Panc1 (cell line): ENCODE measurements at regions not wholly inside any gene's neighbourhood (a gene's known extent, or its start where the extent isn't known, plus 50 kb on each side); places are given as distances from the start of the nearest gene placed in this dataset.

Experiments
- ATAC-seq: fragments of 200-7000 bp; cut with Tn5 transposase; 2 replicates; pipeline ENCODE4 v1.9.1; 2020; ENCODE audit warnings: mild to moderate bottlenecking, moderate library complexity
- BruUV-seq: library from RNA; stranded (reverse); fragments of 400-500 nt; replicated peaks from 2 replicates; lab custom pipeline; 2021; lab: Mats Ljungman, UMichigan
- CTCF ChIA-PET: fragments of 300-600 bp; sonication (Branson Sonifier 250); formaldehyde crosslinking; loops from one replicate; lab custom pipeline; 2022; ENCODE audit warnings: antibody characterized with exemption; lab: Charles Lee
- POLR2A ChIA-PET: fragments of 300-600 bp; sonication (Branson Sonifier 250); formaldehyde crosslinking; loops from one replicate; lab custom pipeline; 2022; ENCODE audit warnings: antibody characterized with exemption; lab: Charles Lee
- DNase-seq: peaks from one replicate; pipeline ENCODE4 v3.0.0-alpha.2; 2010; ENCODE audit warnings: low read depth, low spot score
- H3K27ac ChIP-seq: 2 replicates; pipeline ENCODE4 v1.5.1; 2011; ENCODE audit warnings: mild to moderate bottlenecking, low read length, inconsistent platforms
- H3K27me3 ChIP-seq: fragments of 200-500 bp; sonication (Bioruptor generic); 2 replicates; pipeline ENCODE4 v1.6.0; 2014; ENCODE audit warnings: low read length, inconsistent platforms; ENCODE audit not compliant: control insufficient read depth, insufficient read depth
- H3K36me3 ChIP-seq: fragments of 200-500 bp; sonication (Bioruptor generic); 2 replicates; pipeline ENCODE4 v1.5.1; 2014; ENCODE audit warnings: inconsistent platforms, mild to moderate bottlenecking, low read length, moderate library complexity; ENCODE audit not compliant: control insufficient read depth, insufficient read depth
- H3K4me1 ChIP-seq: 2 replicates; pipeline ENCODE4 v1.5.1; 2011; ENCODE audit warnings: inconsistent platforms, mild to moderate bottlenecking, low read length, moderate library complexity; ENCODE audit not compliant: control insufficient read depth, insufficient read depth
- H3K4me3 ChIP-seq, 2 experiments: 2 replicates each; pipeline ENCODE4 v1.5.1; 2011 to 2012; ENCODE audit warnings: low read depth in 2 of 2, low read length in 2 of 2, mild to moderate bottlenecking in 2 of 2, inconsistent platforms in 1 of 2, moderate library complexity in 1 of 2
- H3K9me3 ChIP-seq: fragments of 200-500 bp; sonication (Bioruptor generic); 2 replicates; pipeline ENCODE4 v1.5.1; 2014; ENCODE audit warnings: low read depth, mild to moderate bottlenecking, inconsistent platforms, low read length, moderate library complexity; ENCODE audit not compliant: control insufficient read depth, insufficient read depth
- POLR2AphosphoS5 ChIP-seq: IDR thresholded peaks from 2 replicates; pipeline ENCODE4 v1.6.1; 2012; ENCODE audit warnings: mild to moderate bottlenecking, low read depth, low read length, moderate library complexity
- SIN3A ChIP-seq: IDR thresholded peaks from 2 replicates; pipeline ENCODE4 v1.6.1; 2012; ENCODE audit warnings: low read depth, mild to moderate bottlenecking, low read length, moderate library complexity, borderline replicate concordance; ENCODE audit not compliant: insufficient read depth
- TCF7L2 ChIP-seq: IDR thresholded peaks from 2 replicates; pipeline ENCODE4 v1.6.1; 2011; ENCODE audit warnings: mild to moderate bottlenecking, low read depth, low read length, inconsistent platforms
- in situ Hi-C: cut with HindIII; loops from 2 replicates; pipeline ENCODE4 v1.10.0; 2016; ENCODE audit warnings: low sequenced_read_pairs, low pct_unique_long_range_greater_than_20kb
- intact Hi-C: fragments of 100-400 bp; cut with micrococcal nuclease; formaldehyde crosslinking; loops from one replicate; pipeline ENCODE4 v1.10.0; 2022; ENCODE audit not compliant: unreplicated experiment
- TF ChIP-seq, protein P1 (sequence below), 2 experiments: IDR thresholded peaks; 2 replicates each; pipeline ENCODE4 v1.6.1; 2011 to 2012; ENCODE audit warnings: low read depth in 2 of 2, control low read depth in 1 of 2, low read length in 1 of 2, mild to moderate bottlenecking in 1 of 2, moderate library complexity in 1 of 2; ENCODE audit not compliant: insufficient read depth in 1 of 2
- TF ChIP-seq, protein P2 (sequence below): fragments of 450-650 bp; IDR thresholded peaks from 2 replicates; pipeline ENCODE4 v1.5.1; 2017; ENCODE audit warnings: mild to moderate bottlenecking

DNA sequence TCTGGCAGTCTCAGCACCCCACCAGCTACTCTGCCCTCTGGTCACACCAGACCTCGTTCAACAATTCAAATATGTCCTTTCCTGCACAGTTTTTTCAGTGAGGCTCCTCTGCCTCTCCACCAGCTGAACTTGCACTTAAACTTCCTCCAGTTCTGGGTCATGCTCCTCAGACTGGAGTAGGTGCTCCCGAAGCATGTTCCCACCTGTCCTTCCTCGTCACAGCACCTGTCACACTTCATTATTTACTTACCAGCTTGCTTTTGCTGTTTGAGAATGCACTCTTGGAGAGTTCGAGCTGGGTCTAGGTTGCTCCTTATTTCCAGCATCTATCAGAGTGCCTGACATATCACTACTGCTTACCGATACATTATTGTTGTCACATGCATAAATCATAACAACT is 144.8 kb upstream of the TTC29 start:
- BruUV-seq, result no TSS peak
- no peaks in the 10 kb centered on the region for H3K4me1 ChIP-seq
- ATAC-seq, result no peak
- no peaks in the 10 kb centered on the region for H3K9me3 ChIP-seq
- H3K27ac ChIP-seq, result no peak overlapping the region
- H3K36me3 ChIP-seq, result no peaks in the 10 kb centered on the region
- intact Hi-C loops, result no loop called here
- CTCF ChIA-PET, result no interaction called here
- no peak overlapping the region for H3K4me3 ChIP-seq
- in situ Hi-C loops, result no loop called here
- DNase-seq, result no peak
- H3K27me3 ChIP-seq, result no peaks in the 10 kb centered on the region
- POLR2A ChIA-PET, result no interaction called here
- TF ChIP-seq, protein P1, sequence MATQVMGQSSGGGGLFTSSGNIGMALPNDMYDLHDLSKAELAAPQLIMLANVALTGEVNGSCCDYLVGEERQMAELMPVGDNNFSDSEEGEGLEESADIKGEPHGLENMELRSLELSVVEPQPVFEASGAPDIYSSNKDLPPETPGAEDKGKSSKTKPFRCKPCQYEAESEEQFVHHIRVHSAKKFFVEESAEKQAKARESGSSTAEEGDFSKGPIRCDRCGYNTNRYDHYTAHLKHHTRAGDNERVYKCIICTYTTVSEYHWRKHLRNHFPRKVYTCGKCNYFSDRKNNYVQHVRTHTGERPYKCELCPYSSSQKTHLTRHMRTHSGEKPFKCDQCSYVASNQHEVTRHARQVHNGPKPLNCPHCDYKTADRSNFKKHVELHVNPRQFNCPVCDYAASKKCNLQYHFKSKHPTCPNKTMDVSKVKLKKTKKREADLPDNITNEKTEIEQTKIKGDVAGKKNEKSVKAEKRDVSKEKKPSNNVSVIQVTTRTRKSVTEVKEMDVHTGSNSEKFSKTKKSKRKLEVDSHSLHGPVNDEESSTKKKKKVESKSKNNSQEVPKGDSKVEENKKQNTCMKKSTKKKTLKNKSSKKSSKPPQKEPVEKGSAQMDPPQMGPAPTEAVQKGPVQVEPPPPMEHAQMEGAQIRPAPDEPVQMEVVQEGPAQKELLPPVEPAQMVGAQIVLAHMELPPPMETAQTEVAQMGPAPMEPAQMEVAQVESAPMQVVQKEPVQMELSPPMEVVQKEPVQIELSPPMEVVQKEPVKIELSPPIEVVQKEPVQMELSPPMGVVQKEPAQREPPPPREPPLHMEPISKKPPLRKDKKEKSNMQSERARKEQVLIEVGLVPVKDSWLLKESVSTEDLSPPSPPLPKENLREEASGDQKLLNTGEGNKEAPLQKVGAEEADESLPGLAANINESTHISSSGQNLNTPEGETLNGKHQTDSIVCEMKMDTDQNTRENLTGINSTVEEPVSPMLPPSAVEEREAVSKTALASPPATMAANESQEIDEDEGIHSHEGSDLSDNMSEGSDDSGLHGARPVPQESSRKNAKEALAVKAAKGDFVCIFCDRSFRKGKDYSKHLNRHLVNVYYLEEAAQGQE (IDR thresholded peaks at IDR 0.05; ENCODE audit: insufficient read depth in 1 of 2, low read depth in 2 of 2, low read length in 1 of 2), result no peak
- TF ChIP-seq POLR2AphosphoS5 (no peak), TCF7L2 (no peak)

DNA sequence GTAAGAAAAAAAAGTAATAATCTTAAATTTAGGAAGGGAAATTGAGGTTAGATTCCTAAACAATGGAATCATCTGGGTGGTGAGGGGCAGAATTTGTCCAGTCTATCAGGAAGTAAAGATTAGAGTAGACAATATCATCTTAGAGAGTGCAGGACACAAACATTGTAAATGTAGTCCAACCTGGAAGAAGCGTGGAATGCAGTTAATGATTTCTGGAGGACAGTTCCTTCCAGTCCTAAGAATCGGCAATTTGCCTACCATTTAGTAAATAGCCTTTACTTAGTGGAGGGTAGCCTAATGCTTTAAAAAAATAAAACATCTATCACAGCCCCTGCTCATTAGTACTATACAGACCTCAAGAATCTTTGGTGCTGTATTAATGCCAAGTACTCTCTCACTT is 147.5 kb upstream of the TTC29 start:
- TF ChIP-seq SIN3A (no peak), TCF7L2 (no peak), POLR2AphosphoS5 (no peak)
- TF ChIP-seq, protein P2, sequence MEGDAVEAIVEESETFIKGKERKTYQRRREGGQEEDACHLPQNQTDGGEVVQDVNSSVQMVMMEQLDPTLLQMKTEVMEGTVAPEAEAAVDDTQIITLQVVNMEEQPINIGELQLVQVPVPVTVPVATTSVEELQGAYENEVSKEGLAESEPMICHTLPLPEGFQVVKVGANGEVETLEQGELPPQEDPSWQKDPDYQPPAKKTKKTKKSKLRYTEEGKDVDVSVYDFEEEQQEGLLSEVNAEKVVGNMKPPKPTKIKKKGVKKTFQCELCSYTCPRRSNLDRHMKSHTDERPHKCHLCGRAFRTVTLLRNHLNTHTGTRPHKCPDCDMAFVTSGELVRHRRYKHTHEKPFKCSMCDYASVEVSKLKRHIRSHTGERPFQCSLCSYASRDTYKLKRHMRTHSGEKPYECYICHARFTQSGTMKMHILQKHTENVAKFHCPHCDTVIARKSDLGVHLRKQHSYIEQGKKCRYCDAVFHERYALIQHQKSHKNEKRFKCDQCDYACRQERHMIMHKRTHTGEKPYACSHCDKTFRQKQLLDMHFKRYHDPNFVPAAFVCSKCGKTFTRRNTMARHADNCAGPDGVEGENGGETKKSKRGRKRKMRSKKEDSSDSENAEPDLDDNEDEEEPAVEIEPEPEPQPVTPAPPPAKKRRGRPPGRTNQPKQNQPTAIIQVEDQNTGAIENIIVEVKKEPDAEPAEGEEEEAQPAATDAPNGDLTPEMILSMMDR, result no peak
- TF ChIP-seq, protein P1 (IDR thresholded peaks at IDR 0.05; ENCODE audit: insufficient read depth in 1 of 2, low read depth in 2 of 2, low read length in 1 of 2), result no peak
- Histone ChIP-seq H3K27ac (no peak overlapping the region), H3K9me3 (no peaks in the 10 kb centered on the region), H3K4me3 (no peak overlapping the region), H3K27me3 (no peaks in the 10 kb centered on the region), H3K36me3 (no peaks in the 10 kb centered on the region), H3K4me1 (no peaks in the 10 kb centered on the region)
- no TSS peak for BruUV-seq
- DNase-seq, result no peak
- intact Hi-C loops (no loop called here), in situ Hi-C loops (no loop called here)
- ATAC-seq, result no peak
- ChIA-PET CTCF (no interaction called here), POLR2A (no interaction called here)
